K562 (cell line): ENCODE measurements at regions not wholly inside any gene's neighbourhood (a gene's known extent, or its start where the extent isn't known, plus 50 kb on each side); places are given as distances from the start of the nearest gene placed in this dataset.

ENCODE experiments used
- ATAC-seq: fragments of 200-7000 bp; cut with Tn5 transposase; 3 replicates; pipeline ENCODE4 v1.9.1; 2020; ENCODE audit warnings: moderate library complexity
- BruUV-seq: library from RNA; stranded (reverse); fragments of 400-500 nt; replicated peaks from 2 replicates; lab custom pipeline; 2021; lab: Mats Ljungman, UMichigan
- CTCF ChIA-PET: fragments of 300-600 bp; formaldehyde crosslinking; extraction: SDS; loops from one replicate; lab custom pipeline; 2021; ENCODE audit warnings: low intra/inter-chr PET ratio; lab: Yijun Ruan, JAX
- POLR2A ChIA-PET: fragments of 300-600, 350-650 bp; sonication (Branson Sonifier 250); formaldehyde crosslinking; extraction: SDS; loops from one replicate; lab custom pipeline; 2021; ENCODE audit warnings: antibody characterized with exemption, inconsistent platforms; lab: Yijun Ruan, JAX
- DNase-seq, 4 experiments: peaks; one replicate each; pipeline versions ENCODE4 v3.0.0 to v3.0.0-alpha.2; 2011 to 2018; ENCODE audit warnings: low spot score in 3 of 4, mixed read lengths in 3 of 4; ENCODE audit errors: extremely low read depth in 1 of 4
- FAIRE-seq: peaks from 2 replicates; lab custom pipeline; 2011; peaks lifted over from hg19 to GRCh38; lab: Jason Lieb, UNC
- H2AFZ ChIP-seq: 2 replicates; pipeline ENCODE4 v1.6.0; 2011; ENCODE audit warnings: low read depth, low read length, control low read depth, inconsistent platforms
- H3K27ac ChIP-seq: fragments of 200-600 bp; 3 replicates; pipeline ENCODE4 v1.8.0; 2011; ENCODE audit warnings: low read depth, mild to moderate bottlenecking, control low read depth, inconsistent platforms, low read length, moderate library complexity, mixed read lengths; ENCODE audit errors: extremely low read depth
- H3K27me3 ChIP-seq, 2 experiments: fragments of 300-600 bp in 1 of 2; 2 replicates in 1 of 2; 3 replicates in 1 of 2; pipeline versions ENCODE4 v1.6.0 to v1.8.0; 2011; ENCODE audit warnings: inconsistent platforms in 2 of 2, low read length in 2 of 2, mild to moderate bottlenecking in 1 of 2, mixed read lengths in 1 of 2, moderate library complexity in 1 of 2; ENCODE audit not compliant: control insufficient read depth in 2 of 2, insufficient read depth in 2 of 2
- H3K36me3 ChIP-seq: fragments of 300-600 bp; 3 replicates; pipeline ENCODE4 v1.8.0; 2011; ENCODE audit warnings: mild to moderate bottlenecking, low read length, inconsistent platforms; ENCODE audit not compliant: control insufficient read depth, insufficient read depth
- H3K4me1 ChIP-seq, 2 experiments: fragments of 200-600 bp in 1 of 2; replicated peaks in 1 of 2; 2 replicates in 1 of 2; 3 replicates in 1 of 2; pipeline versions ENCODE4 v1.5.1 to v1.8.0; 2011; ENCODE audit warnings: inconsistent platforms in 2 of 2, low read length in 2 of 2, mild to moderate bottlenecking in 1 of 2, mixed read lengths in 1 of 2, moderate library complexity in 1 of 2; ENCODE audit not compliant: control insufficient read depth in 2 of 2, insufficient read depth in 2 of 2
- H3K4me2 ChIP-seq: 2 replicates; pipeline ENCODE4 v1.6.1; 2011; ENCODE audit warnings: low read length, control low read depth, inconsistent platforms, mixed read lengths; ENCODE audit not compliant: insufficient read depth
- H3K4me3 ChIP-seq: fragments of 200-600 bp; sonication (generic), shearing (Covaris generic); 2 replicates; pipeline ENCODE4 v1.5.1; 2016; ENCODE audit warnings: control low read depth, inconsistent platforms
- H3K79me2 ChIP-seq: fragments of 200-600 bp; 3 replicates; pipeline ENCODE4 v1.8.0; 2011; ENCODE audit warnings: low read length, inconsistent platforms; ENCODE audit not compliant: control insufficient read depth, insufficient read depth
- H3K9ac ChIP-seq, 2 experiments: 2 replicates each; pipeline versions ENCODE4 v1.6.0 to v1.6.1; 2011; ENCODE audit warnings: low read depth in 2 of 2, low read length in 2 of 2, control low read depth in 1 of 2, inconsistent platforms in 1 of 2, mild to moderate bottlenecking in 1 of 2, mixed read lengths in 1 of 2; ENCODE audit not compliant: insufficient read depth in 1 of 2
- H3K9me1 ChIP-seq: one replicate; pipeline ENCODE4 v1.6.0; 2011; ENCODE audit warnings: inconsistent platforms, mild to moderate bottlenecking, low read length, moderate library complexity; ENCODE audit not compliant: control insufficient read depth, insufficient read depth
- H3K9me3 ChIP-seq: replicated peaks from 2 replicates; pipeline ENCODE4 v1.5.1; 2011; ENCODE audit warnings: low read depth, low read length, inconsistent platforms; ENCODE audit not compliant: control insufficient read depth, insufficient read depth
- H4K20me1 ChIP-seq: replicated peaks from 2 replicates; pipeline ENCODE4 v1.6.1; 2011; ENCODE audit warnings: low read length, inconsistent platforms, mixed read lengths; ENCODE audit not compliant: control insufficient read depth, insufficient read depth
- CBFA2T2 ChIP-seq: fragments of 450-650 bp; conservative IDR thresholded peaks from 2 replicates; pipeline ENCODE4 v1.6.1; 2017; ENCODE audit warnings: mild to moderate bottlenecking
- ERF ChIP-seq: fragments of 450-650 bp; formaldehyde crosslinking; IDR thresholded peaks from 2 replicates; pipeline ENCODE4 v1.4.0; 2020; ENCODE audit warnings: mild to moderate bottlenecking, mixed read lengths
- L3MBTL2 ChIP-seq: fragments of 450-650 bp; IDR thresholded peaks from 2 replicates; pipeline ENCODE4 v1.6.1; 2016; ENCODE audit warnings: mild to moderate bottlenecking, moderate library complexity
- POLR3G ChIP-seq: IDR thresholded peaks from 2 replicates; pipeline ENCODE4 v1.6.1; 2011; ENCODE audit not compliant: insufficient read length, insufficient replicate concordance; ENCODE audit errors: extremely low read depth
- PYGO2 ChIP-seq: fragments of 450-650 bp; IDR thresholded peaks from 2 replicates; pipeline ENCODE4 v1.6.1; 2016; ENCODE audit warnings: mild to moderate bottlenecking, missing genetic modification characterization, moderate library complexity, missing compliant biosample characterization
- RAD21 ChIP-seq, 2 experiments: fragments of 250-450 bp in 1 of 2; fragments of 450-650 bp in 1 of 2; sonication (Bioruptor Pico) in 1 of 2; formaldehyde crosslinking in 1 of 2; IDR thresholded peaks in 1 of 2; conservative IDR thresholded peaks in 1 of 2; 2 replicates each; pipeline versions ENCODE4 v1.4.0 to v1.8.0; 2020 to 2022; ENCODE audit warnings: mild to moderate bottlenecking in 2 of 2, moderate library complexity in 1 of 2
- SOX6 ChIP-seq: fragments of 450-650 bp; IDR thresholded peaks from 2 replicates; pipeline ENCODE4 v1.6.1; 2014; ENCODE audit warnings: mild to moderate bottlenecking
- ZC3H11A ChIP-seq: IDR thresholded peaks from 2 replicates; pipeline ENCODE4 v1.6.1; 2012; ENCODE audit warnings: low read depth, low read length, improper control_type of control experiment
- ZNF766 ChIP-seq: fragments of 200-800 bp; sonication (Bioruptor generic); conservative IDR thresholded peaks from 2 replicates; pipeline ENCODE4 v1.6.1; 2016; ENCODE audit warnings: missing genetic modification characterization, missing compliant biosample characterization
- ZNF77 ChIP-seq: fragments of 250-450 bp; sonication (Bioruptor Pico); IDR thresholded peaks from 2 replicates; pipeline ENCODE4 v1.5.0; 2020
- WGBS: fragments of 100-300 bp; shearing (Covaris generic); methylation state at CpG from one replicate; pipeline ENCODE4 v1.1.6; 2016; ENCODE audit warnings: low coverage, mixed read lengths; ENCODE audit not compliant: insufficient coverage; ENCODE audit errors: missing lambda C conversion rate; 5-methylcytosine and 5-hydroxymethylcytosine counted together
- in situ Hi-C: fragments of 300-500 bp; cut with MboI; formaldehyde crosslinking; loops from 4 replicates; pipeline ENCODE4 v1.15.0; 2018; ENCODE audit warnings: inconsistent platforms, mixed read lengths
- intact Hi-C: fragments of 100-400 bp; cut with micrococcal nuclease; formaldehyde crosslinking; loops from 2 replicates; pipeline ENCODE4 v1.14.2; 2022
- TF ChIP-seq, protein P1 (sequence below): IDR thresholded peaks from 2 replicates; pipeline ENCODE4 v1.6.1; 2011; ENCODE audit not compliant: insufficient read length; ENCODE audit errors: extremely low read depth
- TF ChIP-seq, protein P2 (sequence below), 3 experiments: IDR thresholded peaks in 2 of 3; conservative IDR thresholded peaks in 1 of 3; 2 replicates each; pipeline ENCODE4 v1.5.1; 2011 to 2012; ENCODE audit warnings: low read length in 3 of 3, mild to moderate bottlenecking in 3 of 3, control low read depth in 2 of 3, improper control_type of control experiment in 1 of 3, inconsistent platforms in 1 of 3, low read depth in 1 of 3, mixed read lengths in 1 of 3, moderate library complexity in 1 of 3; ENCODE audit not compliant: insufficient read depth in 2 of 3

DNA sequence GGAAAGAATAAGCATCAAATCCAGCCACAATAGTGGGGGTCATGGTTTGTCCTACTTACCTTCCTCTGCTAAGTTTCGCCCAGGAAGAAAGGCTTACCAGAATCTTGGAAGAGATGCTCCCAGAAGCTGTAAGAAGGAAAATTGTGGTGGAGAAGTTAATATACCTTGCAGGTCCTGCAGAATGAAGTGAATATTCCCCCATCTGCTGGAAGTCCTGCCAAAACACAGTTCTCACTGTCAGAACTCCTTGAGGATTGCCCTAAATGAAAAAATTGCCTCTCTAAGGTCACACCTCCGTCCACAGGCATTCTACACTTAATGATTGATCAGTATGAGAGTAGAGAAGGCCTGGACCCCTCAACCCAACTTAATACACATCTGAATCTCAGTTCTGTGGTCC is 78.4 kb upstream of the RGS21 start:
- TF ChIP-seq, protein P1, sequence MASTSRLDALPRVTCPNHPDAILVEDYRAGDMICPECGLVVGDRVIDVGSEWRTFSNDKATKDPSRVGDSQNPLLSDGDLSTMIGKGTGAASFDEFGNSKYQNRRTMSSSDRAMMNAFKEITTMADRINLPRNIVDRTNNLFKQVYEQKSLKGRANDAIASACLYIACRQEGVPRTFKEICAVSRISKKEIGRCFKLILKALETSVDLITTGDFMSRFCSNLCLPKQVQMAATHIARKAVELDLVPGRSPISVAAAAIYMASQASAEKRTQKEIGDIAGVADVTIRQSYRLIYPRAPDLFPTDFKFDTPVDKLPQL, result no peak
- TF ChIP-seq CBFA2T2, result no peak
- TF ChIP-seq SOX6, result no peak
- TF ChIP-seq L3MBTL2, result no peak
- TF ChIP-seq ZNF77 (CRISPR knock-in tag), result no peak
- no peak for TF ChIP-seq PYGO2 (tag)
- TF ChIP-seq POLR3G, result no peak
- TF ChIP-seq ZC3H11A, result no peak
- no peak for TF ChIP-seq ERF (CRISPR knock-in tag)
- TF ChIP-seq, protein P2, sequence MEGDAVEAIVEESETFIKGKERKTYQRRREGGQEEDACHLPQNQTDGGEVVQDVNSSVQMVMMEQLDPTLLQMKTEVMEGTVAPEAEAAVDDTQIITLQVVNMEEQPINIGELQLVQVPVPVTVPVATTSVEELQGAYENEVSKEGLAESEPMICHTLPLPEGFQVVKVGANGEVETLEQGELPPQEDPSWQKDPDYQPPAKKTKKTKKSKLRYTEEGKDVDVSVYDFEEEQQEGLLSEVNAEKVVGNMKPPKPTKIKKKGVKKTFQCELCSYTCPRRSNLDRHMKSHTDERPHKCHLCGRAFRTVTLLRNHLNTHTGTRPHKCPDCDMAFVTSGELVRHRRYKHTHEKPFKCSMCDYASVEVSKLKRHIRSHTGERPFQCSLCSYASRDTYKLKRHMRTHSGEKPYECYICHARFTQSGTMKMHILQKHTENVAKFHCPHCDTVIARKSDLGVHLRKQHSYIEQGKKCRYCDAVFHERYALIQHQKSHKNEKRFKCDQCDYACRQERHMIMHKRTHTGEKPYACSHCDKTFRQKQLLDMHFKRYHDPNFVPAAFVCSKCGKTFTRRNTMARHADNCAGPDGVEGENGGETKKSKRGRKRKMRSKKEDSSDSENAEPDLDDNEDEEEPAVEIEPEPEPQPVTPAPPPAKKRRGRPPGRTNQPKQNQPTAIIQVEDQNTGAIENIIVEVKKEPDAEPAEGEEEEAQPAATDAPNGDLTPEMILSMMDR (IDR thresholded peaks at IDR 0.05 in 2 of 3, conservative IDR thresholded peaks at IDR 0.05 in 1 of 3; ENCODE audit: insufficient read depth in 2 of 3, low read depth in 1 of 3, low read length in 3 of 3), result peak in 1 of 3 experiments; percentile 16; a peak in 1 of 6 replicates
- peak in 1 of 2 experiments; percentile 40; a peak in 2 of 4 replicates for TF ChIP-seq RAD21 (CRISPR knock-in tag; conservative IDR thresholded peaks at IDR 0.05 in 1 of 2, IDR thresholded peaks at IDR 0.05 in 1 of 2)
- TF ChIP-seq ZNF766 (CRISPR knock-in tag), result no peak
- Histone ChIP-seq H3K4me1 (no peaks in the 10 kb centered on the region), H2AFZ (no peak overlapping the region), H3K4me2 (no peak overlapping the region), H3K9me3 (no peaks in the 10 kb centered on the region), H3K79me2 (no peaks in the 10 kb centered on the region), H3K36me3 (no peaks in the 10 kb centered on the region), H3K27ac (no peak overlapping the region), H3K27me3 (no peaks in the 10 kb centered on the region), H3K9me1 (no peaks in the 10 kb centered on the region), H3K4me3 (no peak overlapping the region), H4K20me1 (no peaks in the 10 kb centered on the region), H3K9ac (no peak overlapping the region)
- FAIRE-seq (no peak), DNase-seq (no peak), ATAC-seq (peak; percentile 31; the same call in 2 of the 3 replicates)
- in situ Hi-C loops, result no loop called here
- intact Hi-C loops, result loop anchor here (5.0 kb wide), 1 partner anchor 246 kb away; no protein-coding TSS in a partner anchor
- WGBS, result 37% methylated on average over 2 of the region's 2 CpGs
- no TSS peak for BruUV-seq
- ChIA-PET POLR2A (no interaction called here), CTCF (no interaction called here)
